Peyer's patch (tissue), 4 donors: ENCODE measurements at regions not wholly inside any gene's neighbourhood (a gene's known extent, or its start where the extent isn't known, plus 50 kb on each side); places are given as distances from the start of the nearest gene placed in this dataset.

Source experiments
- DNase-seq, 3 donors: peaks; one replicate each; pipeline ENCODE4 v3.0.0-alpha.2; 2017 to 2019
- H3K27ac ChIP-seq, 4 donors: fragments of 200-600 bp; sonication (generic); one replicate each; pipeline ENCODE4 v1.5.1; 2016 to 2019
- H3K27me3 ChIP-seq, 2 donors: fragments of 200-600 bp; sonication (generic); one replicate each; pipeline ENCODE4 v1.5.1; 2019
- H3K36me3 ChIP-seq, 3 donors: fragments of 200-600 bp; sonication (generic); one replicate each; pipeline ENCODE4 v1.5.1; 2016 to 2019
- H3K4me1 ChIP-seq, 4 donors: fragments of 200-600 bp; sonication (generic); one replicate each; pipeline ENCODE4 v1.5.1; 2016 to 2019
- H3K4me3 ChIP-seq, 4 donors: fragments of 200-600 bp; sonication (generic); 1 replicate in 3 of 4; 2 replicates in 1 of 4; pipeline ENCODE4 v1.5.1; 2016 to 2019; ENCODE audit warnings: mild to moderate bottlenecking in 1 of 4
- H3K9me3 ChIP-seq, 4 donors: fragments of 200-600 bp; sonication (generic); one replicate each; pipeline ENCODE4 v1.5.1; 2016 to 2019; ENCODE audit warnings: mild to moderate bottlenecking in 1 of 4
- CTCF ChIP-seq, 6 experiments: fragments of 450-650 bp in 4 of 6; fragments of 200-600 bp in 2 of 6; sonication (generic) in 1 of 6; IDR thresholded peaks; one replicate each; pipeline ENCODE4 v1.5.1; 2017 to 2019; ENCODE audit warnings: antibody characterized with exemption in 6 of 6, mild to moderate bottlenecking in 3 of 6, moderate library complexity in 1 of 6
- POLR2A ChIP-seq, 2 donors: fragments of 450-650 bp; IDR thresholded peaks; one replicate each; pipeline ENCODE4 v1.5.1; 2017; ENCODE audit warnings: antibody characterized with exemption in 2 of 2, mild to moderate bottlenecking in 2 of 2, moderate library complexity in 2 of 2

DNA sequence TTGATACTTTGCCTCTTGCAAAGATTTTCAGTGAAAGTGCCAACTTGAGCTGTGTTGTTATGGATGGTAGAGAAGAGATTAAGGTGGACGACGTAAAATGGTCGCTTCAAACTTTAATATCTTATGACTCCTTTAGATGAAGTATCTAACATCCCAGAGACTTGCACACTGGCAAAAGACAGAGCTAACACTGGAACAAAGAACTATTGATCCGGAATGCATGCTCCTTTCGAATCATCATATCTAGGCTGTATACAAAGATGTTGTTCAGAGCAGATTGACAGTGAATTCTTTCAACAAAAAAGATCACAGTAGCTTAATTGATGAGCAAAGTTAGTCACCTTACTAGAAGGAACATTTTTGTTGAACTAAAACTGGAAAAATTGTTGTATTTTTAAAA, 592.7 kb downstream of the NXPH1 start:
- TF ChIP-seq CTCF (IDR thresholded peaks at IDR 0.05) = no peak
- no peak for TF ChIP-seq POLR2A (IDR thresholded peaks at IDR 0.05)
- no peaks in the 10 kb centered on the region for H3K4me1 ChIP-seq
- no peaks in the 10 kb centered on the region for H3K9me3 ChIP-seq
- no peak overlapping the region for H3K27ac ChIP-seq
- no peaks in the 10 kb centered on the region for H3K36me3 ChIP-seq
- H3K27me3 ChIP-seq = no peaks in the 10 kb centered on the region
- no peak for DNase-seq
- no peak overlapping the region for H3K4me3 ChIP-seq

GRCh38 chr7:9028012-9028411, 594.6 kb downstream of the NXPH1 start:
- no peaks in the 10 kb centered on the region for H3K27me3 ChIP-seq
- no peaks in the 10 kb centered on the region for H3K36me3 ChIP-seq
- DNase-seq = no peak
- no peaks in the 10 kb centered on the region for H3K9me3 ChIP-seq
- H3K4me3 ChIP-seq = no peak overlapping the region
- no peak overlapping the region for H3K27ac ChIP-seq
- TF ChIP-seq CTCF (IDR thresholded peaks at IDR 0.05) (no peak), POLR2A (IDR thresholded peaks at IDR 0.05) (no peak)
- H3K4me1 ChIP-seq = no peaks in the 10 kb centered on the region

DNA sequence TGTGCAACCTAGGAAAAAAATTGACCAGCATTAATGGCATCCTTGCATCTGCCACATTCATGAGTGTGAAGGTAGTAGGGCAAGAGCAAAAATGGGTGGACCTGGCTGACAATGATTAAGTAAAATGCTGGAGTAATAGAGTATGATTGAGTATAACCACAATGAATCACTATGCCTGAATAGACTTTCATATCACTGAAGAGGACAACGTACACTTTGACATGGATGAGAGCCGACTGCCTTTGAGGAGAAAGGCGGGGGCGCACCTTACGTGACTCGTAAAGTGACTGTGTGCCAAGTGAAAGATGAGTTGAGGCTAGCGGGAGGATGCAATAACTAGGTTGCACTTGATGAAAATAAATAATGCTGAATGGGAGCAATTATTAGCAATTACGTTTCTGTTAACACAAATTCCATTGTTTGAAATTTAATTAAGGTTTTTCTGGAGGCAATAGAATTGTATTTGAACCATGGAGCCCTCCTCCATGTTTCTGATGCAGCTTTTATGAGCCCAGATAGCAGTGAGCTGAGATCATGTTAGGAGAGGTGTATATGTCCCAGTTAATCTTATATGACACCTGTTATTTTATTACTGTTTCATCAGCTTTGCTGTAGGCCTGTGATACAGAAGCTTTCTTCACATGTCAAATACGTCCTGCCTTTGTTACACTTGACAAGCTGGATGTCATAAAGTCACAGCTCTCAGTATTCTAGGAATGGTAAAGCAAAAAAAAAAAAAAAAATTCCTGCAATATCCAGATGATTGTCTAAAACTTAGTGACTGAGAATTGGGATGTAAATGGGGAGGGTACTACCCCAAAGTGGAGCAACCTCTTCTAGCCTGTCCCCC, 596.5 kb downstream of the NXPH1 start:
- Histone ChIP-seq H3K4me1 (no peaks in the 10 kb centered on the region), H3K4me3 (no peak overlapping the region), H3K36me3 (no peaks in the 10 kb centered on the region), H3K9me3 (no peaks in the 10 kb centered on the region), H3K27me3 (no peaks in the 10 kb centered on the region), H3K27ac (no peak overlapping the region)
- no peak for TF ChIP-seq POLR2A (IDR thresholded peaks at IDR 0.05)
- no peak for TF ChIP-seq CTCF (IDR thresholded peaks at IDR 0.05)
- DNase-seq = no peak

DNA sequence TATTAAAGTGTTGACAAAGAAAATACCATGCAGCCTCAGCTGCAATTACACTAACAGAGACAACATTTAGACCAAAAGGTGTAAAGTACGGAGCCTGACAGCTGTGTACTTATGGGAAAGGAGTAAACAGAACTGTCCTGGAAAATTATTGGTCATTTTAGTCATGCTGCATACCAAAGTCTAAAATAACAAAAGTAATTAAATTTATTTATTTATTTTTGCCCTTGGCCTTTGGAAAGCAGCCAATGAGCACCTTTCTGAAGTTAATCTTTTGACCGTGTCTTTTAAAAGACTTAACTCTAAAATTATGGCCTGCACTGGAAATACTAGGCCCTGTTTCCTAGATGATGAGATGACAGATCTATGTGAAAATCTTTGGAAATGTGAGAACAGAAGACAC, 597.6 kb downstream of the NXPH1 start:
- H3K4me1 ChIP-seq = no peaks in the 10 kb centered on the region
- H3K27ac ChIP-seq = no peak overlapping the region
- DNase-seq = no peak
- H3K27me3 ChIP-seq = no peaks in the 10 kb centered on the region
- TF ChIP-seq POLR2A (IDR thresholded peaks at IDR 0.05) = no peak
- no peak for TF ChIP-seq CTCF (IDR thresholded peaks at IDR 0.05)
- H3K36me3 ChIP-seq = no peaks in the 10 kb centered on the region
- H3K9me3 ChIP-seq = no peaks in the 10 kb centered on the region
- H3K4me3 ChIP-seq = no peak overlapping the region

- no peaks in the 10 kb centered on the region for H3K4me1 ChIP-seq
- H3K36me3 ChIP-seq = no peaks in the 10 kb centered on the region
- TF ChIP-seq CTCF (IDR thresholded peaks at IDR 0.05) = no peak
- no peak for TF ChIP-seq POLR2A (IDR thresholded peaks at IDR 0.05)
Observed at GRCh38 chr7:9031386-9031785, 598.0 kb downstream of the NXPH1 start.

More at GRCh38 chr7:9031386-9031785, 598.0 kb downstream of the NXPH1 start:
- Histone ChIP-seq H3K4me3 (no peak overlapping the region), H3K27me3 (no peaks in the 10 kb centered on the region), H3K9me3 (no peaks in the 10 kb centered on the region), H3K27ac (no peak overlapping the region)
- no peak for DNase-seq
